ENCODE measurements at regions not wholly inside any gene's neighbourhood (a gene's known extent, or its start where the extent isn't known, plus 50 kb on each side); places are given as distances from the start of the nearest gene placed in this dataset.
A peak's percentile ranks its signal among the peaks of the same experiment; 100 is the strongest.

DNA sequence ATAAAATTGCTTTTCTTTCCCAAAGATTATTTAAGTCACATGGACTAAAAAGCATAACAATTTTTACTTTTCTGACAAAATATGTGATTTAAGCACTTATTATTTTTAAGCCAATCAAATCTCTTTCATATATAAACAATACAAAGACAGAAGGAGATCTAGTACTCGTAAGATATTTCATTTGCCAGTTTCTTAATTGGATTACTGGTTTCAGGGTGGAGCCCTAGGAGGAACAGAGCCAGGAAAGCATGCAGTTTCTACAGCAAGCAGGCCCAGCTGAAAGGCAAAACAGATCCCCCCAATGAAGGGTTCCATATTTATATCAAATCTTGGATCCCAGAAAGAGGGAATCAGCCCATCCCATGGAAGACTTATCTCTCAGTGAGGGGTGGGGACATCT is 177.0 kb downstream of the KIF18A start:
- BruUV-seq (replicated peaks), result no TSS peak
- H3K9me2 ChIP-seq (ENCODE audit: insufficient read depth), result no peaks in the 10 kb centered on the region
- H3K9me3 ChIP-seq (ENCODE audit: control insufficient read depth in 1 of 2, insufficient read depth in 1 of 2, low read depth in 1 of 2, low read length in 2 of 2), result no peaks in the 10 kb centered on the region
- H4K20me1 ChIP-seq (ENCODE audit: insufficient read depth), result no peaks in the 10 kb centered on the region
- no peak overlapping the region for H3K27ac ChIP-seq (ENCODE audit: low read depth, low read length)
- H3K4me3 ChIP-seq (replicated peaks in 1 of 2; ENCODE audit: low read depth in 1 of 2, low read length in 2 of 2), result no peak overlapping the region
- POLR2A ChIA-PET, result no interaction called here
- RAD21 ChIA-PET (ENCODE audit: low non-redundant PET in 1 of 2, low total read pairs in 2 of 2, uncharacterized antibody in 2 of 2, unreplicated experiment in 2 of 2), result no interaction called here
- H3K36me3 ChIP-seq (ENCODE audit: control insufficient read depth in 1 of 2, insufficient read depth in 2 of 2, low read length in 2 of 2), result no peaks in the 10 kb centered on the region
- TF ChIP-seq ZFX (IDR thresholded peaks at IDR 0.05) (no peak), CEBPB (IDR thresholded peaks at IDR 0.05; ENCODE audit: low read depth) (no peak), JUND (IDR thresholded peaks at IDR 0.05) (no peak), EZH2 (IDR thresholded peaks at IDR 0.05) (no peak), SP1 (IDR thresholded peaks at IDR 0.05; ENCODE audit: low read depth) (no peak), EZH2phosphoT487 (IDR thresholded peaks at IDR 0.05; ENCODE audit: borderline replicate concordance) (no peak), FOSL1 (IDR thresholded peaks at IDR 0.05; ENCODE audit: low read depth) (no peak), SIN3A (IDR thresholded peaks at IDR 0.05; ENCODE audit: low read depth) (no peak), POLR2A (IDR thresholded peaks at IDR 0.05; ENCODE audit: borderline replicate concordance, extremely low read depth, insufficient read depth, insufficient read length) (no peak), RAD21 (IDR thresholded peaks at IDR 0.05; ENCODE audit: low read depth) (no peak), POLR2AphosphoS5 (IDR thresholded peaks at IDR 0.05; ENCODE audit: low read depth, low read length) (no peak), ELF1 (IDR thresholded peaks at IDR 0.05; ENCODE audit: borderline replicate concordance, low read depth) (no peak), CBX3 (IDR thresholded peaks at IDR 0.05; ENCODE audit: low read depth) (no peak)
- TF ChIP-seq, protein P1, sequence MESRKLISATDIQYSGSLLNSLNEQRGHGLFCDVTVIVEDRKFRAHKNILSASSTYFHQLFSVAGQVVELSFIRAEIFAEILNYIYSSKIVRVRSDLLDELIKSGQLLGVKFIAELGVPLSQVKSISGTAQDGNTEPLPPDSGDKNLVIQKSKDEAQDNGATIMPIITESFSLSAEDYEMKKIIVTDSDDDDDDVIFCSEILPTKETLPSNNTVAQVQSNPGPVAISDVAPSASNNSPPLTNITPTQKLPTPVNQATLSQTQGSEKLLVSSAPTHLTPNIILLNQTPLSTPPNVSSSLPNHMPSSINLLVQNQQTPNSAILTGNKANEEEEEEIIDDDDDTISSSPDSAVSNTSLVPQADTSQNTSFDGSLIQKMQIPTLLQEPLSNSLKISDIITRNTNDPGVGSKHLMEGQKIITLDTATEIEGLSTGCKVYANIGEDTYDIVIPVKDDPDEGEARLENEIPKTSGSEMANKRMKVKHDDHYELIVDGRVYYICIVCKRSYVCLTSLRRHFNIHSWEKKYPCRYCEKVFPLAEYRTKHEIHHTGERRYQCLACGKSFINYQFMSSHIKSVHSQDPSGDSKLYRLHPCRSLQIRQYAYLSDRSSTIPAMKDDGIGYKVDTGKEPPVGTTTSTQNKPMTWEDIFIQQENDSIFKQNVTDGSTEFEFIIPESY (IDR thresholded peaks at IDR 0.05; ENCODE audit: extremely low read depth, insufficient replicate concordance, low read length), result no peak
- TF ChIP-seq, protein P2, sequence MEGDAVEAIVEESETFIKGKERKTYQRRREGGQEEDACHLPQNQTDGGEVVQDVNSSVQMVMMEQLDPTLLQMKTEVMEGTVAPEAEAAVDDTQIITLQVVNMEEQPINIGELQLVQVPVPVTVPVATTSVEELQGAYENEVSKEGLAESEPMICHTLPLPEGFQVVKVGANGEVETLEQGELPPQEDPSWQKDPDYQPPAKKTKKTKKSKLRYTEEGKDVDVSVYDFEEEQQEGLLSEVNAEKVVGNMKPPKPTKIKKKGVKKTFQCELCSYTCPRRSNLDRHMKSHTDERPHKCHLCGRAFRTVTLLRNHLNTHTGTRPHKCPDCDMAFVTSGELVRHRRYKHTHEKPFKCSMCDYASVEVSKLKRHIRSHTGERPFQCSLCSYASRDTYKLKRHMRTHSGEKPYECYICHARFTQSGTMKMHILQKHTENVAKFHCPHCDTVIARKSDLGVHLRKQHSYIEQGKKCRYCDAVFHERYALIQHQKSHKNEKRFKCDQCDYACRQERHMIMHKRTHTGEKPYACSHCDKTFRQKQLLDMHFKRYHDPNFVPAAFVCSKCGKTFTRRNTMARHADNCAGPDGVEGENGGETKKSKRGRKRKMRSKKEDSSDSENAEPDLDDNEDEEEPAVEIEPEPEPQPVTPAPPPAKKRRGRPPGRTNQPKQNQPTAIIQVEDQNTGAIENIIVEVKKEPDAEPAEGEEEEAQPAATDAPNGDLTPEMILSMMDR (IDR thresholded peaks at IDR 0.05 in 2 of 3, conservative IDR thresholded peaks at IDR 0.05 in 1 of 3; ENCODE audit: borderline replicate concordance in 1 of 3, insufficient read depth in 1 of 3, low read depth in 2 of 3, low read length in 2 of 3), result no peak
- TF ChIP-seq, protein P3, sequence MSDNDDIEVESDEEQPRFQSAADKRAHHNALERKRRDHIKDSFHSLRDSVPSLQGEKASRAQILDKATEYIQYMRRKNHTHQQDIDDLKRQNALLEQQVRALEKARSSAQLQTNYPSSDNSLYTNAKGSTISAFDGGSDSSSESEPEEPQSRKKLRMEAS (IDR thresholded peaks at IDR 0.05), result no peak
- TF ChIP-seq, protein P4, sequence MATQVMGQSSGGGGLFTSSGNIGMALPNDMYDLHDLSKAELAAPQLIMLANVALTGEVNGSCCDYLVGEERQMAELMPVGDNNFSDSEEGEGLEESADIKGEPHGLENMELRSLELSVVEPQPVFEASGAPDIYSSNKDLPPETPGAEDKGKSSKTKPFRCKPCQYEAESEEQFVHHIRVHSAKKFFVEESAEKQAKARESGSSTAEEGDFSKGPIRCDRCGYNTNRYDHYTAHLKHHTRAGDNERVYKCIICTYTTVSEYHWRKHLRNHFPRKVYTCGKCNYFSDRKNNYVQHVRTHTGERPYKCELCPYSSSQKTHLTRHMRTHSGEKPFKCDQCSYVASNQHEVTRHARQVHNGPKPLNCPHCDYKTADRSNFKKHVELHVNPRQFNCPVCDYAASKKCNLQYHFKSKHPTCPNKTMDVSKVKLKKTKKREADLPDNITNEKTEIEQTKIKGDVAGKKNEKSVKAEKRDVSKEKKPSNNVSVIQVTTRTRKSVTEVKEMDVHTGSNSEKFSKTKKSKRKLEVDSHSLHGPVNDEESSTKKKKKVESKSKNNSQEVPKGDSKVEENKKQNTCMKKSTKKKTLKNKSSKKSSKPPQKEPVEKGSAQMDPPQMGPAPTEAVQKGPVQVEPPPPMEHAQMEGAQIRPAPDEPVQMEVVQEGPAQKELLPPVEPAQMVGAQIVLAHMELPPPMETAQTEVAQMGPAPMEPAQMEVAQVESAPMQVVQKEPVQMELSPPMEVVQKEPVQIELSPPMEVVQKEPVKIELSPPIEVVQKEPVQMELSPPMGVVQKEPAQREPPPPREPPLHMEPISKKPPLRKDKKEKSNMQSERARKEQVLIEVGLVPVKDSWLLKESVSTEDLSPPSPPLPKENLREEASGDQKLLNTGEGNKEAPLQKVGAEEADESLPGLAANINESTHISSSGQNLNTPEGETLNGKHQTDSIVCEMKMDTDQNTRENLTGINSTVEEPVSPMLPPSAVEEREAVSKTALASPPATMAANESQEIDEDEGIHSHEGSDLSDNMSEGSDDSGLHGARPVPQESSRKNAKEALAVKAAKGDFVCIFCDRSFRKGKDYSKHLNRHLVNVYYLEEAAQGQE (IDR thresholded peaks at IDR 0.05; ENCODE audit: low read depth), result no peak
- peaks cover 41 to 71% of the 10 kb centered on the region in 2 experiments for H3K4me1 ChIP-seq (ENCODE audit: control insufficient read depth in 1 of 2, insufficient read depth in 2 of 2, low read length in 2 of 2)
- no peak for DNase-seq (ENCODE audit: low read depth, low spot score)
- H3K27me3 ChIP-seq (ENCODE audit: insufficient read depth, low read length), result no peaks in the 10 kb centered on the region
- no peak overlapping the region for H3K9ac ChIP-seq (ENCODE audit: low read length)
- H2AFZ ChIP-seq (ENCODE audit: low read depth, low read length, poor library complexity, severe bottlenecking), result peak overlapping the region; percentile 83
- ATAC-seq, result no peak
- CTCF ChIA-PET, result no interaction called here
- no peak overlapping the region for H3K4me2 ChIP-seq (ENCODE audit: low read length)
- no peaks in the 10 kb centered on the region for H3K79me2 ChIP-seq (ENCODE audit: insufficient read depth, low read length)
- intact Hi-C loops (cut with micrococcal nuclease), result loop anchor here (10.0 kb wide), 1 partner anchor 174 kb away; the partner anchor contains the start of genes KIF18A and METTL15
